H9 (cell line): ENCODE measurements at regions not wholly inside any gene's neighbourhood (a gene's known extent, or its start where the extent isn't known, plus 50 kb on each side); places are given as distances from the start of the nearest gene placed in this dataset.

ENCODE experiments used
- DNase-seq: peaks from one replicate; pipeline ENCODE4 v3.0.0-alpha.2; 2017
- H2AFZ ChIP-seq: one replicate; pipeline ENCODE4 v1.6.1; 2013; ENCODE audit warnings: mild to moderate bottlenecking, low read length, control low read depth, moderate library complexity
- H2AK5ac ChIP-seq: 2 replicates; pipeline ENCODE4 v1.6.1; 2013; ENCODE audit warnings: low read length, control low read depth, mixed read lengths; ENCODE audit not compliant: insufficient read length
- H2BK120ac ChIP-seq: one replicate; pipeline ENCODE4 v1.6.1; 2013; ENCODE audit warnings: low read depth, mild to moderate bottlenecking, low read length, control low read depth, inconsistent platforms; ENCODE audit not compliant: poor library complexity, severe bottlenecking
- H2BK12ac ChIP-seq: 2 replicates; pipeline ENCODE4 v1.6.1; 2013; ENCODE audit warnings: low read length, control low read depth, mixed read lengths, low read depth; ENCODE audit not compliant: insufficient read length
- H2BK15ac ChIP-seq: 2 replicates; pipeline ENCODE4 v1.6.1; 2013; ENCODE audit warnings: low read depth, low read length, control low read depth
- H2BK20ac ChIP-seq: one replicate; pipeline ENCODE4 v1.6.1; 2013; ENCODE audit warnings: low read depth, mild to moderate bottlenecking, low read length, control low read depth, inconsistent platforms; ENCODE audit not compliant: poor library complexity, severe bottlenecking
- H2BK5ac ChIP-seq: 2 replicates; pipeline ENCODE4 v1.6.1; 2013; ENCODE audit warnings: low read length, control low read depth, mixed read lengths; ENCODE audit not compliant: insufficient read length
- H3K14ac ChIP-seq: 2 replicates; pipeline ENCODE4 v1.6.1; 2013; ENCODE audit warnings: low read length, control low read depth; ENCODE audit not compliant: insufficient read depth
- H3K18ac ChIP-seq: 2 replicates; pipeline ENCODE4 v1.6.1; 2013; ENCODE audit warnings: low read depth, mild to moderate bottlenecking, mixed read lengths, low read length, control low read depth; ENCODE audit not compliant: insufficient read length
- H3K23ac ChIP-seq: 2 replicates; pipeline ENCODE4 v1.6.1; 2013; ENCODE audit warnings: low read length, control low read depth, mixed read lengths, low read depth; ENCODE audit not compliant: insufficient read length
- H3K23me2 ChIP-seq: 2 replicates; pipeline ENCODE4 v1.6.1; 2013; ENCODE audit warnings: low read depth, mild to moderate bottlenecking, mixed read lengths, low read length, control low read depth; ENCODE audit not compliant: insufficient read length, poor library complexity, severe bottlenecking
- H3K27ac ChIP-seq: 2 replicates; pipeline ENCODE4 v1.5.1; 2013; ENCODE audit warnings: low read length, control low read depth, mixed read lengths, low read depth; ENCODE audit not compliant: insufficient read length
- H3K27me3 ChIP-seq: 2 replicates; pipeline ENCODE4 v1.6.1; 2013; ENCODE audit warnings: low read length, control low read depth, inconsistent platforms; ENCODE audit not compliant: insufficient read depth
- H3K4ac ChIP-seq: 2 replicates; pipeline ENCODE4 v1.6.1; 2013; ENCODE audit warnings: low read depth, mild to moderate bottlenecking, control low read depth, inconsistent platforms, low read length, moderate library complexity
- H3K4me1 ChIP-seq: 2 replicates; pipeline ENCODE4 v1.6.1; 2013; ENCODE audit warnings: low read length, control low read depth, inconsistent platforms; ENCODE audit not compliant: insufficient read depth
- H3K4me2 ChIP-seq: 2 replicates; pipeline ENCODE4 v1.6.1; 2013; ENCODE audit warnings: low read length, control low read depth, mixed read lengths; ENCODE audit not compliant: insufficient read length, insufficient read depth
- H3K56ac ChIP-seq: 2 replicates; pipeline ENCODE4 v1.6.1; 2013; ENCODE audit warnings: low read depth, mild to moderate bottlenecking, mixed read lengths, low read length, control low read depth; ENCODE audit not compliant: insufficient read length
- H3K79me1 ChIP-seq: 2 replicates; pipeline ENCODE4 v1.6.1; 2013; ENCODE audit warnings: low read depth, mild to moderate bottlenecking, moderate library complexity, low read length, control low read depth, inconsistent platforms; ENCODE audit not compliant: insufficient read depth, poor library complexity, severe bottlenecking
- H3K79me2 ChIP-seq: 2 replicates; pipeline ENCODE4 v1.6.1; 2013; ENCODE audit warnings: low read length, control low read depth, inconsistent platforms; ENCODE audit not compliant: insufficient read depth
- H3K9ac ChIP-seq: 2 replicates; pipeline ENCODE4 v1.6.1; 2013; ENCODE audit warnings: low read length, control low read depth, mixed read lengths; ENCODE audit not compliant: insufficient read length; ENCODE audit errors: extremely low read depth
- H3K9me3 ChIP-seq: one replicate; pipeline ENCODE4 v1.6.1; 2013; ENCODE audit warnings: low read depth, low read length, inconsistent platforms; ENCODE audit not compliant: control insufficient read depth
- H3T11ph ChIP-seq: one replicate; pipeline ENCODE4 v1.6.1; 2013; ENCODE audit warnings: mild to moderate bottlenecking, low read length, control low read depth, inconsistent platforms
- H4K20me1 ChIP-seq: one replicate; pipeline ENCODE4 v1.6.1; 2013; ENCODE audit not compliant: control insufficient read depth, insufficient read length, insufficient read depth
- H4K5ac ChIP-seq: 2 replicates; pipeline ENCODE4 v1.6.1; 2013; ENCODE audit warnings: low read depth, mild to moderate bottlenecking, mixed read lengths, low read length, control low read depth; ENCODE audit not compliant: insufficient read length
- H4K8ac ChIP-seq: replicated peaks from 2 replicates; pipeline ENCODE4 v1.6.1; 2013; ENCODE audit warnings: low read length, control low read depth, mixed read lengths, low read depth; ENCODE audit not compliant: insufficient read length
- H4K91ac ChIP-seq: 2 replicates; pipeline ENCODE4 v1.6.1; 2013; ENCODE audit warnings: low read depth, mild to moderate bottlenecking, moderate library complexity, mixed read lengths, low read length, control low read depth; ENCODE audit not compliant: insufficient read length
- H3K27ac Mint-ChIP-seq, 3 experiments: 2 replicates in 2 of 3; 3 replicates in 1 of 3; pipeline ENCODE4 v1.8.0; 2020 to 2021; ENCODE audit warnings: mixed read lengths in 3 of 3, mild to moderate bottlenecking in 1 of 3, moderate library complexity in 1 of 3
- H3K27me3 Mint-ChIP-seq: 2 replicates; pipeline ENCODE4 v1.8.0; 2021; ENCODE audit warnings: low read depth, mild to moderate bottlenecking, moderate library complexity, mixed read lengths
- H3K36me3 Mint-ChIP-seq, 3 experiments: 2 replicates in 2 of 3; 3 replicates in 1 of 3; pipeline ENCODE4 v1.8.0; 2020 to 2021; ENCODE audit warnings: low read depth in 3 of 3, mixed read lengths in 3 of 3; ENCODE audit not compliant: insufficient read depth in 1 of 3
- H3K4me1 Mint-ChIP-seq, 2 experiments: 2 replicates each; pipeline ENCODE4 v1.8.0; 2020; ENCODE audit warnings: mixed read lengths in 2 of 2
- H3K4me3 Mint-ChIP-seq, 2 experiments: 2 replicates in 1 of 2; 3 replicates in 1 of 2; pipeline ENCODE4 v1.8.0; 2020 to 2021; ENCODE audit warnings: mild to moderate bottlenecking in 2 of 2, mixed read lengths in 2 of 2, moderate library complexity in 1 of 2
- H3K9me3 Mint-ChIP-seq, 2 experiments: 2 replicates in 1 of 2; 3 replicates in 1 of 2; pipeline ENCODE4 v1.8.0; 2020; ENCODE audit warnings: mild to moderate bottlenecking in 2 of 2, mixed read lengths in 2 of 2, moderate library complexity in 1 of 2
- CTCF ChIP-seq: fragments of 200-600 bp; sonication (generic); conservative IDR thresholded peaks from 3 replicates; pipeline ENCODE4 v1.8.0; 2021; ENCODE audit warnings: antibody characterized with exemption, mild to moderate bottlenecking
- WGBS: extraction: QIAGEN DNeasy Blood & Tissue Kit; methylation state at CpG from one replicate; pipeline ENCODE4 v1.1.7; 2013; ENCODE audit warnings: missing lambda C conversion rate, low lambda C conversion rate, mixed read lengths; ENCODE audit not compliant: insufficient read length; ENCODE audit errors: extremely low coverage; 5-methylcytosine and 5-hydroxymethylcytosine counted together

DNA sequence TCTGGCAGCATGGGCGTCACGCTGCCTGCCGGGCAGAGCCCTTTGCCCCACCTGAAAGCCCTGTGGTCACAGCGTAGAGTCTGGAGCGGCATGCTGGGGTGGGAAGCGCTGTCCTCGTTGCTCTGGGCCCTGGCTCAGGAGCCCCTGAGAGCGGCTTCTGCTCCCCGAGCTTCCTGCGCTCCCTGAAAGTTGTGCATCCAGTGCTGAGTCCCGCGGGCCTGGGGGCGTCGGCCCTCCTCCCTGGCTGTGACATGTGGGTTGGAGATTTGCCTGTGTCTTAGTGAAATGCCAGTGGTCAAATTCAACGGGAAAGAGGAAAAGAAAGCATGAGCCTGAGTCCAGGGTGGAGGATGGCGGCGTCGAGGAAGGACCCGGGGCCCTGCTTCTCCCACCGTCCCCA, 1208.0 kb downstream of the BRD1 start:
- H4K8ac ChIP-seq, result no peak overlapping the region
- Mint-ChIP-seq H3K4me1 (no peaks in the 10 kb centered on the region), H3K27me3 (no peaks in the 10 kb centered on the region; the same call in 1 of the 2 replicates), H3K36me3 (peaks cover 0 to 1% (median 0%) of the 10 kb centered on the region in 3 experiments; a peak in 1 of 7 replicates), H3K4me3 (no peak overlapping the region), H3K27ac (no peak overlapping the region), H3K9me3 (no peaks in the 10 kb centered on the region; a peak in 2 of 5 replicates)
- no peak overlapping the region for H3K9ac ChIP-seq
- H3K18ac ChIP-seq, result no peak overlapping the region
- H2BK12ac ChIP-seq, result no peak overlapping the region
- H3T11ph ChIP-seq, result no peak overlapping the region
- H2AK5ac ChIP-seq, result no peak overlapping the region
- no peaks in the 10 kb centered on the region for H3K27me3 ChIP-seq
- no peaks in the 10 kb centered on the region for H3K9me3 ChIP-seq
- no peaks in the 10 kb centered on the region for H3K23me2 ChIP-seq
- H4K20me1 ChIP-seq, result no peaks in the 10 kb centered on the region
- H3K4ac ChIP-seq, result no peak overlapping the region
- no peak overlapping the region for H4K91ac ChIP-seq
- H2BK5ac ChIP-seq, result no peak overlapping the region
- TF ChIP-seq CTCF, result no peak
- no peak overlapping the region for H2AFZ ChIP-seq
- no peak overlapping the region for H3K23ac ChIP-seq
- no CpG with 5 or more reads among the region's 20 CpGs for WGBS
- no peak overlapping the region for H2BK20ac ChIP-seq
- no peak overlapping the region for H4K5ac ChIP-seq
- no peak overlapping the region for H3K56ac ChIP-seq
- H3K4me2 ChIP-seq, result no peak overlapping the region
- no peak for DNase-seq
- H3K14ac ChIP-seq, result no peak overlapping the region
- no peaks in the 10 kb centered on the region for H3K79me2 ChIP-seq
- H3K79me1 ChIP-seq, result no peaks in the 10 kb centered on the region
- no peak overlapping the region for H2BK15ac ChIP-seq
- no peak overlapping the region for H2BK120ac ChIP-seq
- no peak overlapping the region for H3K27ac ChIP-seq
- H3K4me1 ChIP-seq, result no peaks in the 10 kb centered on the region
